Suprapubic skin (tissue), 4 donors: ENCODE measurements at regions not wholly inside any gene's neighbourhood (a gene's known extent, or its start where the extent isn't known, plus 50 kb on each side); places are given as distances from the start of the nearest gene placed in this dataset.

ENCODE experiments used
- DNase-seq, 2 donors: peaks; one replicate each; pipeline ENCODE4 v3.0.0-alpha.2; 2019; ENCODE audit warnings: low spot score in 2 of 2
- H3K27ac ChIP-seq: fragments of 200-600 bp; sonication (generic); one replicate; pipeline ENCODE4 v1.5.1; 2019
- H3K27me3 ChIP-seq: fragments of 200-600 bp; sonication (generic); one replicate; pipeline ENCODE4 v1.5.1; 2019
- H3K36me3 ChIP-seq: fragments of 200-600 bp; sonication (generic); one replicate; pipeline ENCODE4 v1.5.1; 2019
- H3K4me1 ChIP-seq: fragments of 200-600 bp; sonication (generic); one replicate; pipeline ENCODE4 v1.5.1; 2019
- H3K4me3 ChIP-seq: fragments of 200-600 bp; sonication (generic); one replicate; pipeline ENCODE4 v1.5.1; 2019; ENCODE audit warnings: mild to moderate bottlenecking
- H3K9me3 ChIP-seq: fragments of 200-600 bp; sonication (generic); one replicate; pipeline ENCODE4 v1.5.1; 2019
- EP300 ChIP-seq: sonication (generic); formaldehyde crosslinking; IDR thresholded peaks from one replicate; pipeline ENCODE4 v1.6.1; 2017; ENCODE audit warnings: antibody characterized with exemption
- POLR2A ChIP-seq, 2 donors: fragments of 450-650 bp; IDR thresholded peaks; one replicate each; pipeline ENCODE4 v1.6.1; 2017; ENCODE audit warnings: antibody characterized with exemption in 2 of 2, mild to moderate bottlenecking in 2 of 2, moderate library complexity in 2 of 2
- POLR2AphosphoS5 ChIP-seq, 3 donors: sonication (generic); formaldehyde crosslinking; IDR thresholded peaks; one replicate each; pipeline ENCODE4 v1.6.1; 2017; ENCODE audit warnings: antibody characterized with exemption in 3 of 3
- WGBS: methylation state at CpG from one replicate; pipeline ENCODE4 v1.1.5; 2018; 5-methylcytosine and 5-hydroxymethylcytosine counted together
- TF ChIP-seq, protein P1 (sequence below), 2 donors: fragments of 200-600 bp in 1 of 2; fragments of 450-650 bp in 1 of 2; sonication (generic) in 1 of 2; IDR thresholded peaks; one replicate each; pipeline ENCODE4 v1.5.1; 2016 to 2019; ENCODE audit warnings: antibody characterized with exemption in 2 of 2, mild to moderate bottlenecking in 1 of 2, moderate library complexity in 1 of 2

DNA sequence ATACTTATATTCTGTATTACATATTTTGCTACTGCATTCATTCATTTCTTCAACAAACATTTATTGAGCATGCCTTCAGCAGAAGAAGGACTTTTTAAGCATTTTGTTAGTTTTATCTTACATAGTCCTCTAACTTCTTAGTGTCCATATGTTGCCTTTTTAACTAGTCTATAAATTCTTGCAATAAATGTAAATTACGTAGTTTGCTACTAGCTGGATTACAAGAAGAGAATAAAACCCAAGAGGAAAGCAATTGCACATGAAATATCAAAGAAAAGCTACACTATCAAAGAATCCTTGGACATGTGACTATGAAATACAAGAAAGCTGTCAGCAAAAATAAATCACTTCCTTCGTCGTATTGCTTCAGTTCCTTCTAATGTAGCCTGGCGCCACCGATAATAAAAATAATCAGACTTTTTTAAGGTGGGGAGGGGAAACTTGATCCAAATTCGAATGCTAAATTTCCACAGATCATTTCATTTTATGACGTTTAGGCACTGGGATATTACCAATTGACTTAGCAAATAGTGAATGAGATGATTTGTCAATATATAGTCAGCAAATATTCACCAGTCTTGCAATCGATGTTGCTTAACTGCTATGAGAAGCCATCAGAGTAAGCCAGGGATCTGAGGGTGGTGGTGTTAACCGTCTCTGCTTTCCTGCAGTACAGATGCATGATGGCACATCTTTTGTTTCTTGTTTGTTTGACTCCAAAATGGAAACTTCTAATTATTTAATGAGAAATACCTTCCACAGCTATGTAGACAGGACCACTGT lies 258.7 kb upstream of the EXOC2 start:
- Histone ChIP-seq H3K27me3 (no peaks in the 10 kb centered on the region), H3K4me1 (peaks cover 5% of the 10 kb centered on the region), H3K36me3 (no peaks in the 10 kb centered on the region), H3K9me3 (no peaks in the 10 kb centered on the region), H3K27ac (no peak overlapping the region), H3K4me3 (no peak overlapping the region)
- no peak for DNase-seq
- TF ChIP-seq EP300 (no peak), POLR2AphosphoS5 (IDR thresholded peaks at IDR 0.05) (no peak)
- WGBS, result 57% methylated on average over 9 of the region's 9 CpGs

GRCh38 chr6:947235-947934 lies 254.4 kb upstream of the EXOC2 start:
- Histone ChIP-seq H3K4me3 (no peak overlapping the region), H3K4me1 (peaks cover 5% of the 10 kb centered on the region), H3K27me3 (no peaks in the 10 kb centered on the region), H3K27ac (no peak overlapping the region), H3K9me3 (no peaks in the 10 kb centered on the region), H3K36me3 (no peaks in the 10 kb centered on the region)
- TF ChIP-seq, protein P1, sequence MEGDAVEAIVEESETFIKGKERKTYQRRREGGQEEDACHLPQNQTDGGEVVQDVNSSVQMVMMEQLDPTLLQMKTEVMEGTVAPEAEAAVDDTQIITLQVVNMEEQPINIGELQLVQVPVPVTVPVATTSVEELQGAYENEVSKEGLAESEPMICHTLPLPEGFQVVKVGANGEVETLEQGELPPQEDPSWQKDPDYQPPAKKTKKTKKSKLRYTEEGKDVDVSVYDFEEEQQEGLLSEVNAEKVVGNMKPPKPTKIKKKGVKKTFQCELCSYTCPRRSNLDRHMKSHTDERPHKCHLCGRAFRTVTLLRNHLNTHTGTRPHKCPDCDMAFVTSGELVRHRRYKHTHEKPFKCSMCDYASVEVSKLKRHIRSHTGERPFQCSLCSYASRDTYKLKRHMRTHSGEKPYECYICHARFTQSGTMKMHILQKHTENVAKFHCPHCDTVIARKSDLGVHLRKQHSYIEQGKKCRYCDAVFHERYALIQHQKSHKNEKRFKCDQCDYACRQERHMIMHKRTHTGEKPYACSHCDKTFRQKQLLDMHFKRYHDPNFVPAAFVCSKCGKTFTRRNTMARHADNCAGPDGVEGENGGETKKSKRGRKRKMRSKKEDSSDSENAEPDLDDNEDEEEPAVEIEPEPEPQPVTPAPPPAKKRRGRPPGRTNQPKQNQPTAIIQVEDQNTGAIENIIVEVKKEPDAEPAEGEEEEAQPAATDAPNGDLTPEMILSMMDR (IDR thresholded peaks at IDR 0.05), result no peak
- TF ChIP-seq POLR2AphosphoS5 (IDR thresholded peaks at IDR 0.05), result no peak
- no peak for DNase-seq
- WGBS, result 78% methylated on average over 7 of the region's 7 CpGs

DNA sequence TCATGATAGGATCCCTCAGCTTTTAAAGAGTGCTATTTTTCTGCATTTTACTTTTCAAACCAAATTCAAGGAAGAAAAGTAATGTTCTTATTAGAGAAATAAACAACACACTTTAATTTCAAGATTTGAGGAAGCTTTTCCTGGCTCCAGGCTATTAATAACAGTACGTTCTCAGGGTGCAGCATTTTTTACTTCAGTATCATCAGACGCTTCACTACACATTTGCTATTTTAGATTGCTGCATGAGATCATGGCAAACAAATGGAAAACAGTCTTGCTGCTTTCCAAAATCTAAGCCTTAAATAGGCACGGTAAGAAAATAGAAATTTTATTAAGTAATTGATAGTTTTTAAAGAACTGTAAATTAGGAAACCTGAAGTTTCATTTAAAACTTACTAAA lies 253.6 kb upstream of the EXOC2 start:
- Histone ChIP-seq H3K9me3 (no peaks in the 10 kb centered on the region), H3K36me3 (no peaks in the 10 kb centered on the region), H3K27me3 (no peaks in the 10 kb centered on the region), H3K4me3 (no peak overlapping the region), H3K27ac (no peak overlapping the region), H3K4me1 (peaks cover 5% of the 10 kb centered on the region)
- no peak for TF ChIP-seq POLR2AphosphoS5 (IDR thresholded peaks at IDR 0.05)
- TF ChIP-seq POLR2A (IDR thresholded peaks at IDR 0.05), result no peak
- TF ChIP-seq, protein P1 (IDR thresholded peaks at IDR 0.05), result no peak
- TF ChIP-seq EP300, result no peak
- 26% methylated on average over 3 of the region's 3 CpGs for WGBS
- no peak for DNase-seq

GRCh38 chr6:939526-940252 lies 246.8 kb upstream of the EXOC2 start:
- 93% methylated on average over 12 of the region's 12 CpGs for WGBS
- no peak overlapping the region for H3K4me3 ChIP-seq
- no peaks in the 10 kb centered on the region for H3K27me3 ChIP-seq
- TF ChIP-seq EP300, result no peak
- TF ChIP-seq POLR2AphosphoS5 (IDR thresholded peaks at IDR 0.05), result no peak
- TF ChIP-seq, protein P1 (IDR thresholded peaks at IDR 0.05), result no peak
- no peak for TF ChIP-seq POLR2A (IDR thresholded peaks at IDR 0.05)
- no peaks in the 10 kb centered on the region for H3K4me1 ChIP-seq
- H3K36me3 ChIP-seq, result no peaks in the 10 kb centered on the region
- DNase-seq, result no peak
- no peaks in the 10 kb centered on the region for H3K9me3 ChIP-seq
- no peak overlapping the region for H3K27ac ChIP-seq

GRCh38 chr6:938916-939315 lies 246.0 kb upstream of the EXOC2 start:
- no peak for DNase-seq
- Histone ChIP-seq H3K9me3 (no peaks in the 10 kb centered on the region), H3K36me3 (no peaks in the 10 kb centered on the region), H3K4me3 (no peak overlapping the region), H3K27me3 (no peaks in the 10 kb centered on the region), H3K27ac (no peak overlapping the region), H3K4me1 (no peaks in the 10 kb centered on the region)
- no peak for TF ChIP-seq POLR2A (IDR thresholded peaks at IDR 0.05)
- TF ChIP-seq, protein P1 (IDR thresholded peaks at IDR 0.05), result no peak
- no peak for TF ChIP-seq POLR2AphosphoS5 (IDR thresholded peaks at IDR 0.05)
- no peak for TF ChIP-seq EP300
- WGBS, result 64% methylated on average over 7 of the region's 7 CpGs
